Upper lobe of right lung (tissue), 1 donor: ENCODE measurements at regions not wholly inside any gene's neighbourhood (a gene's known extent, or its start where the extent isn't known, plus 50 kb on each side); places are given as distances from the start of the nearest gene placed in this dataset.

ENCODE experiments used
- ATAC-seq: fragments of 200-7000 bp; cut with Tn5 transposase; one replicate; pipeline ENCODE4 v1.9.1; 2020; ENCODE audit warnings: mild to moderate bottlenecking, moderate library complexity
- DNase-seq: peaks from one replicate; pipeline ENCODE4 v3.0.0-alpha.2; 2020
- H3K27ac ChIP-seq: fragments of 200-600 bp; one replicate; pipeline ENCODE4 v1.8.0; 2022
- H3K27me3 ChIP-seq: fragments of 200-600 bp; one replicate; pipeline ENCODE4 v1.8.0; 2022; ENCODE audit warnings: mild to moderate bottlenecking
- H3K36me3 ChIP-seq: fragments of 200-600 bp; one replicate; pipeline ENCODE4 v1.8.0; 2022
- H3K4me1 ChIP-seq: fragments of 200-600 bp; one replicate; pipeline ENCODE4 v1.8.0; 2022
- H3K4me3 ChIP-seq: fragments of 200-600 bp; one replicate; pipeline ENCODE4 v1.8.0; 2022; ENCODE audit warnings: mild to moderate bottlenecking
- H3K9me3 ChIP-seq: fragments of 200-600 bp; one replicate; pipeline ENCODE4 v1.8.0; 2022
- CTCF ChIP-seq: fragments of 200-600 bp; IDR thresholded peaks from one replicate; pipeline ENCODE4 v1.8.0; 2022; ENCODE audit warnings: antibody characterized with exemption
- intact Hi-C: fragments of 100-400 bp; cut with DNase I; formaldehyde crosslinking; loops from one replicate; pipeline ENCODE4 v1.11.0; 2022
- donor health status: DM: no; HTN: yes; CAD: no; lungs with severe emphysema.

GRCh38 chr2:34174506-34174905 lies 575.4 kb upstream of the FAM98A start:
- Histone ChIP-seq H3K4me3 (no peak overlapping the region), H3K27me3 (no peaks in the 10 kb centered on the region), H3K36me3 (no peaks in the 10 kb centered on the region), H3K27ac (no peak overlapping the region), H3K9me3 (no peaks in the 10 kb centered on the region), H3K4me1 (no peaks in the 10 kb centered on the region)
- ATAC-seq (no peak), DNase-seq (no peak)
- TF ChIP-seq CTCF: no peak
- intact Hi-C loops: no loop called here

- no peak for ATAC-seq
- Histone ChIP-seq H3K27me3 (no peaks in the 10 kb centered on the region), H3K9me3 (no peaks in the 10 kb centered on the region), H3K4me3 (no peak overlapping the region), H3K27ac (no peak overlapping the region), H3K36me3 (no peaks in the 10 kb centered on the region), H3K4me1 (no peaks in the 10 kb centered on the region)
- intact Hi-C loops: no loop called here
- DNase-seq: no peak
- no peak for TF ChIP-seq CTCF
These were observed 563.1 kb upstream of the FAM98A start for GRCh38 chr2:34162231-34162630.

GRCh38 chr2:34161549-34161948 lies 562.5 kb upstream of the FAM98A start:
- H3K27ac ChIP-seq: no peak overlapping the region
- intact Hi-C loops: no loop called here
- no peaks in the 10 kb centered on the region for H3K9me3 ChIP-seq
- H3K27me3 ChIP-seq: no peaks in the 10 kb centered on the region
- ATAC-seq: no peak
- no peaks in the 10 kb centered on the region for H3K36me3 ChIP-seq
- TF ChIP-seq CTCF: no peak
- H3K4me3 ChIP-seq: no peak overlapping the region
- no peaks in the 10 kb centered on the region for H3K4me1 ChIP-seq
- no peak for DNase-seq

GRCh38 chr2:34159901-34160300 lies 560.8 kb upstream of the FAM98A start:
- no peak for ATAC-seq
- no peak for TF ChIP-seq CTCF
- H3K4me1 ChIP-seq: no peaks in the 10 kb centered on the region

GRCh38 chr2:34153484-34153883 lies 554.4 kb upstream of the FAM98A start:
- ATAC-seq (no peak), DNase-seq (no peak)
- no peak overlapping the region for H3K4me3 ChIP-seq
- H3K27me3 ChIP-seq: no peaks in the 10 kb centered on the region
- intact Hi-C loops: no loop called here
- no peak overlapping the region for H3K27ac ChIP-seq
- no peaks in the 10 kb centered on the region for H3K4me1 ChIP-seq
- no peak for TF ChIP-seq CTCF
- H3K36me3 ChIP-seq: no peaks in the 10 kb centered on the region
- no peaks in the 10 kb centered on the region for H3K9me3 ChIP-seq

More at GRCh38 chr2:34159901-34160300, 560.8 kb upstream of the FAM98A start:
- intact Hi-C loops: no loop called here
- Histone ChIP-seq H3K36me3 (no peaks in the 10 kb centered on the region), H3K27ac (no peak overlapping the region), H3K27me3 (no peaks in the 10 kb centered on the region), H3K9me3 (no peaks in the 10 kb centered on the region), H3K4me3 (no peak overlapping the region)
- DNase-seq: no peak

- Histone ChIP-seq H3K27me3 (no peaks in the 10 kb centered on the region), H3K4me3 (no peak overlapping the region), H3K9me3 (no peaks in the 10 kb centered on the region), H3K27ac (no peak overlapping the region), H3K36me3 (no peaks in the 10 kb centered on the region), H3K4me1 (no peaks in the 10 kb centered on the region)
- TF ChIP-seq CTCF: no peak
- DNase-seq (no peak), ATAC-seq (peak; percentile 14)
- intact Hi-C loops: no loop called here
These were observed 548.7 kb upstream of the FAM98A start for GRCh38 chr2:34147780-34148179.
